Natural killer cell (primary cell): ENCODE measurements at regions not wholly inside any gene's neighbourhood (a gene's known extent, or its start where the extent isn't known, plus 50 kb on each side); places are given as distances from the start of the nearest gene placed in this dataset.
"Not testable (repeated sequence)": the region's sequence is repeated elsewhere in the genome, so short reads cannot be mapped to it uniquely, and the experiment has no call there.

Experiments
- ATAC-seq, 3 donors: fragments of 150-1000 bp in 2 of 3; fragments of 200-7000 bp in 1 of 3; cut with Tn5 transposase; 1 replicate in 1 of 3; 2 replicates in 2 of 3; pipeline ENCODE4 v1.10.0; 2021; ENCODE audit warnings: mild to moderate bottlenecking in 2 of 3, moderate library complexity in 2 of 3
- DNase-seq, 2 donors: peaks; one replicate each; pipeline versions ENCODE4 v3.0.0 to v3.0.0-alpha.2; 2013 to 2021; ENCODE audit warnings: mixed read lengths in 1 of 2
- H3K27ac ChIP-seq: one replicate; pipeline ENCODE4 v1.5.1; 2013; ENCODE audit warnings: mild to moderate bottlenecking, low read length
- H3K27me3 ChIP-seq: one replicate; pipeline ENCODE4 v1.6.1; 2013; ENCODE audit warnings: low read length; ENCODE audit not compliant: control insufficient read depth, insufficient read depth
- H3K36me3 ChIP-seq: one replicate; pipeline ENCODE4 v1.6.1; 2013; ENCODE audit warnings: low read length; ENCODE audit not compliant: control insufficient read depth, insufficient read depth
- H3K4me1 ChIP-seq: one replicate; pipeline ENCODE4 v1.6.1; 2013; ENCODE audit warnings: low read length; ENCODE audit not compliant: control insufficient read depth, insufficient read depth
- H3K4me3 ChIP-seq: one replicate; pipeline ENCODE4 v1.5.1; 2013; ENCODE audit warnings: low read length
- H3K9me3 ChIP-seq: one replicate; pipeline ENCODE4 v1.6.1; 2013; ENCODE audit warnings: low read length; ENCODE audit not compliant: control insufficient read depth, insufficient read depth
- H3K27ac Mint-ChIP-seq, 2 donors: one replicate each; pipeline ENCODE4 v1.8.0; 2022; ENCODE audit warnings: mild to moderate bottlenecking in 2 of 2, mixed read lengths in 2 of 2, moderate library complexity in 1 of 2
- H3K27me3 Mint-ChIP-seq, 2 donors: one replicate each; pipeline ENCODE4 v1.8.0; 2022; ENCODE audit warnings: low read depth in 2 of 2, mixed read lengths in 2 of 2
- H3K36me3 Mint-ChIP-seq: one replicate; pipeline ENCODE4 v1.8.0; 2022; ENCODE audit warnings: mixed read lengths
- H3K4me1 Mint-ChIP-seq, 2 donors: one replicate each; pipeline ENCODE4 v1.8.0; 2022; ENCODE audit warnings: mixed read lengths in 2 of 2
- H3K4me3 Mint-ChIP-seq: one replicate; pipeline ENCODE4 v1.8.0; 2022; ENCODE audit warnings: mild to moderate bottlenecking, moderate library complexity, mixed read lengths
- H3K9me3 Mint-ChIP-seq, 2 donors: one replicate each; pipeline ENCODE4 v1.8.0; 2022; ENCODE audit warnings: mixed read lengths in 2 of 2
- CTCF ChIP-seq: fragments of 200-600 bp; IDR thresholded peaks from one replicate; pipeline ENCODE4 v1.8.0; 2022; ENCODE audit warnings: antibody characterized with exemption
- whole genome bisulfite sequencing: methylation state at CpG from one replicate; pipeline ENCODE4 v1.1.7; 2013; ENCODE audit warnings: missing lambda C conversion rate; ENCODE audit not compliant: insufficient coverage; 5-methylcytosine and 5-hydroxymethylcytosine counted together
- intact Hi-C: fragments of 100-400 bp; cut with micrococcal nuclease; formaldehyde crosslinking; loops from one replicate; pipeline ENCODE4 v1.14.2; 2022

DNA sequence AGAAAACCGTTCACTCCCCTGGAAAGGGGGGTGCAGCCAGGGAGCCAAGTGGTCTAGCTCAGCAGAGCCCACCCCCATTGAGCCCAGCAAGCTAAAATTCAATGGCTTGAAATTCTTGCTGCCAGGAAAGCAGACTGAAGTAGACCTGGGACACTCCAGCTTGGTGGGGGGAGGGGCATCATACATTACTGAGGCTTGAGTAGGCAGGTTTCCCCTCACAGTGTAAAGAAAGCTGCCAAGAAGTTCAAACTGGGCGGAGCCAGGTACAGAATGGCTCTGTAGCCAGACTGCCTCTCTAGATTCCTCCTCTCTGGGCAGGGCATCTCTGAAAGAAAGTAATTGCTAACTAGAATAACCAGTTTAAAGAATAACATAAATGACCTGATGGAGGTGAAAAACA lies 372.3 kb upstream of the F9 start:
- intact Hi-C loops: no loop called here
- Histone ChIP-seq H3K27me3 (no peaks in the 10 kb centered on the region), H3K4me3 (no peak overlapping the region), H3K36me3 (no peaks in the 10 kb centered on the region), H3K27ac (no peak overlapping the region), H3K9me3 (no peaks in the 10 kb centered on the region), H3K4me1 (no peaks in the 10 kb centered on the region)
- peaks cover 2 to 6% of the 10 kb centered on the region in 2 donors for H3K27me3 Mint-ChIP-seq
- DNase-seq (no peak), ATAC-seq (no peak)
- H3K9me3 Mint-ChIP-seq: peaks cover 2 to 3% of the 10 kb centered on the region in 2 donors
- H3K27ac Mint-ChIP-seq: no peak overlapping the region
- H3K4me3 Mint-ChIP-seq: no peak overlapping the region
- 69% methylated on average over 2 of the region's 2 CpGs for WGBS
- H3K4me1 Mint-ChIP-seq: no peaks in the 10 kb centered on the region
- no peaks in the 10 kb centered on the region for H3K36me3 Mint-ChIP-seq
- TF ChIP-seq CTCF: no peak

DNA sequence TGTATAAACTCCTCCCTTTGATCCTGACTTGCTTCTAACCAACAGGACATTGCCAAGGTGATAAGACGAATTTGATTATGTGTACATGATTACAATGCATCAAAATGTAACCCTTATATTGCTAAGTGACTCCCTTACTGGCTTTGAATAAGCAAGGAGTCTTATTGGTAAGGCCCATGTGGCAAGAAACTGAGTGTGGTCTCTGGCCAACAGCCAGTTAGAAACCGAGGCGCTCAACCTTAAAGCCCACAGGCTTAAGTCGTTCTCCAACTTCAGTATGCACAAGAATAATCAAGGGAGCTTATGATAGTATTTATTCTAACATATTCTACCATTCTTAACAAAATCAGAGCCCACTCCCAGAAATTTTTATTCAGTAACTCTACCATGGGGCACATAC lies 374.2 kb upstream of the F9 start:
- no peak for TF ChIP-seq CTCF
- no peak overlapping the region for H3K27ac Mint-ChIP-seq
- DNase-seq: no peak
- Histone ChIP-seq H3K9me3 (no peaks in the 10 kb centered on the region), H3K27ac (no peak overlapping the region), H3K27me3 (no peaks in the 10 kb centered on the region), H3K36me3 (no peaks in the 10 kb centered on the region), H3K4me1 (no peaks in the 10 kb centered on the region), H3K4me3 (no peak overlapping the region)
- 67% methylated on average over 1 of the region's 4 CpGs for WGBS
- H3K36me3 Mint-ChIP-seq: no peaks in the 10 kb centered on the region
- H3K4me3 Mint-ChIP-seq: no peak overlapping the region
- H3K4me1 Mint-ChIP-seq: no peaks in the 10 kb centered on the region
- intact Hi-C loops: no loop called here
- peaks cover 2 to 6% of the 10 kb centered on the region in 2 donors for H3K27me3 Mint-ChIP-seq
- H3K9me3 Mint-ChIP-seq: peaks cover 2 to 3% of the 10 kb centered on the region in 2 donors
- ATAC-seq: no peak

GRCh38 chrX:139146625-139147024 lies 383.9 kb upstream of the F9 start:
- H3K9me3 Mint-ChIP-seq, H3K36me3 ChIP-seq, H3K27me3 Mint-ChIP-seq, H3K4me3 Mint-ChIP-seq, H3K4me1 Mint-ChIP-seq, H3K4me1 ChIP-seq, ATAC-seq, H3K9me3 ChIP-seq, H3K4me3 ChIP-seq, H3K36me3 Mint-ChIP-seq, H3K27me3 ChIP-seq, H3K27ac ChIP-seq, H3K27ac Mint-ChIP-seq, intact Hi-C loops, DNase-seq: not testable (repeated sequence)
- WGBS: no CpG with 5 or more reads among the region's 5 CpGs

DNA sequence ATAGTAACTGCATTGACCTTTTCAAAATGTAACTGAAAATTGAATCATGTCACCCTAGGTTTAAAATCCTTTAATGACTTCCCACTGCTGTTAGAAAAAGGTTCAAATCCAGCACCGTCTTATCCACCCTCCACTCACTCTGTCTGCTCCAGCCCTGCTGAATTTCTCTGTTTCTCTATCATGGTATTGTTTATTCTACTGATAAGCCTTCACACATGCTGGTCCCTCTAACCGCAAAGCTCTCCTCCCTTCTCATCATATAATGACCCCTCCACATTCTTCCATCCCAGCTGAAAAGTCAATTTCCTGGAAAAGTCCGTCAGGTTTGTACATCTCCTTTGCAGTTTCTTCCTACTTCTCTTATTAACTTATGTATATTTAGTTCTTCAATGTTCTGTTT lies 389.2 kb upstream of the F9 start:
- no peaks in the 10 kb centered on the region for H3K36me3 ChIP-seq
- peaks cover 3 to 8% of the 10 kb centered on the region in 2 donors for H3K27me3 Mint-ChIP-seq
- ATAC-seq (no peak), DNase-seq (no peak)
- intact Hi-C loops: no loop called here
- no peak overlapping the region for H3K27ac ChIP-seq
- no peak for TF ChIP-seq CTCF
- no peaks in the 10 kb centered on the region for H3K9me3 Mint-ChIP-seq
- H3K4me3 Mint-ChIP-seq: no peak overlapping the region
- H3K9me3 ChIP-seq: no peaks in the 10 kb centered on the region
- H3K4me3 ChIP-seq: no peak overlapping the region
- WGBS: 88% methylated on average over 2 of the region's 3 CpGs
- no peaks in the 10 kb centered on the region for H3K36me3 Mint-ChIP-seq
- H3K4me1 Mint-ChIP-seq: no peaks in the 10 kb centered on the region
- no peak overlapping the region for H3K27ac Mint-ChIP-seq
- no peaks in the 10 kb centered on the region for H3K4me1 ChIP-seq
- H3K27me3 ChIP-seq: no peaks in the 10 kb centered on the region
